NCI-H774 (cell line): ENCODE measurements at regions not wholly inside any gene's neighbourhood (a gene's known extent, or its start where the extent isn't known, plus 50 kb on each side); places are given as distances from the start of the nearest gene placed in this dataset.
A peak's percentile ranks its signal among the peaks of the same experiment; 100 is the strongest.
"Not testable (repeated sequence)": the region's sequence is repeated elsewhere in the genome, so short reads cannot be mapped to it uniquely, and the experiment has no call there.

Experiments used
- DNase-seq: peaks from one replicate; lab custom pipeline; 2025; lab: John Stamatoyannopoulos, UW

DNA sequence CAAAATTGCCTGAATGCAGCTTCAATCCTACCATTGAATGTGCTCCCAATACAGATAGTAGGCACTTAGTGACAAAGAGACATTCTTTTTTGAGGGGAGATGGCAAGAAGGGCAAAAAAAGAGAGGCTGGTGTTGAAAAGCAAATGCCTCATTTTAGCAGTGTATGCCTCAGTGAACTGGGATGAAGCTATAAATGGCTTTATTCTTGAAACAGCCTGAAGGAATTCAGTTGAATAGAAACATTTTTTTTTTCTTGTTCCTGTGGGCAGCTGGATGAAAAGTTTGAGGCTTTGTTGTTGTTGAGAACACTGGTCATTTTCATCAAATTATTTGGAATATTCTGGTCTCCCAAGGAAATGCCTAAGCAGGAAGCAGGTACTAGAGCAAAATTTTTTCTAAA, 228.9 kb downstream of the RNF144A start:
- no peak for DNase-seq

DNA sequence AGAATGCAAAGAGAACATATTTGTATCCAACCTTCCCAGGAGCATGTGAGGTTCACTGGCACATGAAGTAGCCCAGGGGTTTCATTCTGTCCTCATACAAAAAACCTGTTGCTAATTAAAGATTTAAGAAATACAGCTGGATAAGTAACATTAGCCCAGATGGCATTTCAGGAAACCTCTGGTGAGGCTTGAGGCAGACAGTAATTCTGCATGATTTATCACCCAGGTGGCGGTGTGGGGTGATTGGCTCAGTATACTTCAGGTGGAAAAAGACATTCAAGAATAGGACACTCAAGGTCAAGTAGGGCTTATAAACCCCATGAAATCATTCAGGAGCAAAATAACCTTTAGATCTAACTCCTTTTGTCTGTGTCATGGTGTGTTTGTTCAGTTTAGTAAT, 237.4 kb downstream of the RNF144A start:
- DNase-seq: no peak

DNA sequence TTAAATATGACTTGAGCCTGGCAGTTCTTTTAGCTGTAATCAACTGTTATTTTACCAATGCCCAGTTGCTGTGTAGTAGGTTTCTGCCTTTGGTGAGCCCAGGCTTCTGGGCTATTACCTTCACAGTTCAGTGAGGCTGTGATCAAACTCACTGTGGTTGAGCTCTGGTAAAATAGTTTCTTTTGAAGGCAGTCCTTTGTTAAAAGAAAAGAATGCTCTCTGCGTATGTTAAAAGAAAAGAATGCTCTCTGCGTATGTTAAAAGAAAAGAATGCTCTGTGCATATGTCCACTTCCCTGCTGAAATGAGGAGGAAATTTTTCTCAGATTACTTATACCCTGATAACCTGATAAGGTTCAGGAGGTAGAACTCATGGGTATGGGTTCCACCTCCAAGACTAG, 244.3 kb downstream of the RNF144A start:
- no peak for DNase-seq

DNA sequence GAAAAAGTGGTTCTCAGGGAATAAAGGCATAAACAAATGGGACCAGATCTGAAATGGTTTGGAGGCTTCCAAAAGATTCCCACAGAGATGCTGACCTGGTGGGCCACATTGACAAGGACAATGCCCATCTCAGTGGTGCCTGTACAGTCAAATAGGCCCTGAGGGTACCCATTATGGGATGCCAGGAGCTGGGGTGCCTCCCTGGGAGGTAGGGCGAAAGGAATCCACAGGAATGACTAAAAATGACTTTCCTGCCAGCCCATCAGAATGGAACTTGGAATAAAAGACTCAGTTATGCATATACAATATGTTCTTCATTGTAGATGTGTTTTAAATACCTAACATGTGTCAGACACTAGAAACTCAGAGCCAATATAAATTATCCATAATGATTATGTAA, 248.5 kb downstream of the RNF144A start:
- DNase-seq: no peak

DNA sequence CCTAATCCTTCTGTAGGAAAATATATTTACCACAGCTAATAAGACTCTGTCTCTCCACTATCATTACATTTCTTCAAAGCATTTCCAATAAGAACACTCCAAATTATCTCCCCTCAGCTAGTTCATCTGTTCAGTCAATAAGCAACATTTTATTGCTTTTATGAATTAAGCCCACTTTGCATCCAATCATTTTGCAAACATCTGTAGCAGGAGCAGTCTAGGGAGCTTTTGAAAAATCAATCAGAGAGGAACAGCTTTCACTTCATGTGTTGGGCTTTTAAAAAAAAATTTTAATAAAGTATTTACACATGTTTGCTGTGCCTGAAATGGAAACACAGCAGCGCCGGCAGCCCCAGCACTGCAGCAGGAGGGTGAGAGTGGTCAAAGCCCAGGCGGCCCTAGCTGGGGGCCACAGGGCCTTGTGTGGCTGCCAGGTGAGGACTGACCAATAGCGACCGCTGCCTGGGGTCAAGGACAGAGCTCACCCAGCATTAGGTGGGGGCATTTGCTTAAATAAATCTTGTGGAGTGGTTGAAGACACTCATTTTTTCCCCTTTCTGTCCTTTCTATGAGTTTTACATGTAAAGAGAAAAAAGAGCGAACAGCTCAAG, 250.7 kb downstream of the RNF144A start:
- no peak for DNase-seq

DNA sequence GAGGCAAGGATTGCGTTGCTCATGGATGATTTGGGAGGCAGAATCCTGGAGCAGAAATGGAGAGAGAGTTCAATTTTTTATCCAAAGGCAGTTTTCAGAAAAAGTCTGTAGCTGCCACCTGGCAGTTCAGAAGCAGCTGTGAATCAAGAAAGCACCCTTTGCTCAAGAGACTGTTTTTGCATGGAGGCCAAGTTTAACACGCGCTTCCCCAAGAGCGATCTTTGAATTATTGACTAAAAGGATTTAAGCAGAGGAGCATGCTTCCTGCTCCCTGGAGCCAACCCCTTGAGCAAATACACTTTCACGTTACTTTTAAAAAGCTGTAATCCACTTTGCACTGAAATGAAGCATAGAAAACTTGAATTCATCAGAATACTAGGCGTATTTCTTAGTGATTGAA, 252.4 kb downstream of the RNF144A start:
- DNase-seq: no peak

DNA sequence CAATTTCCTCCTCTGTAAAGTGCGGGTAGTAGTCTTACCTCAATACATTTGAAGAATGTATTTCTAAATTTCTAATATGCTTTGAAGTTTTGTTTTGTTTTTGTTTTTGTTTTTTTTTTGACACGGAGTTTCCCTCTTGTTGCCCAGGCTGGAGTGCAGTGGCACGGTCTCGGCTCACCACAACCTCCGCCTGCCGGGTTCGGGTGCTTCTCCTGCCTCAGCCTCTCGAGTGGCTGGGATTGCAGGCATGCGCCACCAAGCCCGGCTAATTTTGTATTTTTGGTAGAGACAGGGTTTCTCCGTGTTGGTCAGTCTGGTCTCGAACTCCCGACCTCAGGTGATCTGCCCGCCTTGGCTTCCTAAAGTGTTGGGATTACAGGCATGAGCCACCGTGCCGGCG, 261.8 kb downstream of the RNF144A start:
- not testable (repeated sequence) for DNase-seq

DNA sequence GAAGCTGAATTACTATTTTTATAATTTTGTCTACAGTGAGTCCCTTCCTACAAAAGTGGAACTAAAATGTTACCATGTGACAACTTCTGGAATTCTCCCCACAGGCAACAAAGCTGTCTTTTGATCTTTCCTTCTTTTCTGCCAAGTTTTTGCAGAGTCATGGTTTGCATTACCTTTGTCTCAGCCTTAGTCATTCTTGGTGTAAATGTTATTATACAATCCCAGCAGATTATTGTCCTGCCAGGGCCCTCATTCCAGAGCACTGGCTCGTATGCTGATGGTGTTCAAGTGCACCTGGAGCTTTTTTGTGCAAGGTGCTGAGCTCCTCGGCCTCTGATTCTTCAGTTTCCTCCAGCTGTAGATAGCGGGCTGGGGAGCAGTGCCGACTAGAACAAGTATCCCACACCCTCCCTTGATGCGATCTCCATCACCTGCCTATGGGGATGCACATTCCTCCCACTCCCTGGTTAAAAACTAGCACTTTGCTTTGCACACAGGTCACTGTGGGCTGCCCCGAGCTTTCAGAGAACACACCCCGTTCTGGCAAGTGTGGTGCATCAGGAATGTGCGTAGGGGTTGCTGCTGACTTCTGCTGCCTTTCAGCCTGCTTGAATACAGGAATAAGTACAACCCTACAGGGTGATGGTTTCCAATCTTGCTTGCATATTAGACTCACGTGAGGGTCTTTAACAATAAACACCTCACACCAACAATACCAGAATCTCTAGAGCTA, 263.6 kb downstream of the RNF144A start:
- DNase-seq: no peak

DNA sequence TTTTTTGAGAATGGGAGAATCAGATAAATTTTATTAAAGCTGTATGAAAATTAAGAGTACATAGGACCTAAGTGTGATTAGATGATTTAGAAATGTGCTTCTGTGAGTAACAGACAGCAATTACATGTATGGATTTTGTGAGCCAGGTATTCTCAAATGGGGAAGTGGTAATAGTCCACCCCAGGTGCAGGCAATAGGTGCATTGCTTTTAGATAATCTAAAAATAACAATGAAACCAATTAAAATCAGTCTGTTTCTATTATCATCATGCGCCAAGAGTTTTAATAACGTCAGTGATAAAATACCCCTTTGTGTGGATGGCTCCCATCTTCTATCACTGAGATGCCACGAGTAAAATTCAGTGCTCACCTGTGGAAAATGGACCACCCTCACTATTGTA, 265.3 kb downstream of the RNF144A start:
- no peak for DNase-seq

DNA sequence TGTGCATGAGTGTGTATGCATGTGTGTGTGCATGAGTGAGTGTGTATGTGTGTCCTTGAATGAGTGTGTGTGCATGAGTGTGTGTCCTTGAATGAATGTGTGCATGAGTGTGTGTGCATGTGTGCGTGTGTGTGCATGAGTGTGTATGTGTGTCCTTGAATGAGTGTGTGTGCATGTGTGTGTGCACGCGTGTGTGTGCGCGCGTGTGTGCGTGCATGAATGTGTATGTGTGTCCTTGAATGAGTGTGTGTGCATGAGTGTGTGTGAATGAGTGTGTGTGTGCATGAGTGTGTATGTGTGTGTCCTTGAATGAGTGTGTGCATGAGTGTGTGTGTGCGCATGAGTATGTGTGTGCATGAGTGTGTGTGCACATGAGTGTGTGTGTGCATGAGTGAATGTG, 271.9 kb downstream of the RNF144A start:
- no peak for DNase-seq

DNA sequence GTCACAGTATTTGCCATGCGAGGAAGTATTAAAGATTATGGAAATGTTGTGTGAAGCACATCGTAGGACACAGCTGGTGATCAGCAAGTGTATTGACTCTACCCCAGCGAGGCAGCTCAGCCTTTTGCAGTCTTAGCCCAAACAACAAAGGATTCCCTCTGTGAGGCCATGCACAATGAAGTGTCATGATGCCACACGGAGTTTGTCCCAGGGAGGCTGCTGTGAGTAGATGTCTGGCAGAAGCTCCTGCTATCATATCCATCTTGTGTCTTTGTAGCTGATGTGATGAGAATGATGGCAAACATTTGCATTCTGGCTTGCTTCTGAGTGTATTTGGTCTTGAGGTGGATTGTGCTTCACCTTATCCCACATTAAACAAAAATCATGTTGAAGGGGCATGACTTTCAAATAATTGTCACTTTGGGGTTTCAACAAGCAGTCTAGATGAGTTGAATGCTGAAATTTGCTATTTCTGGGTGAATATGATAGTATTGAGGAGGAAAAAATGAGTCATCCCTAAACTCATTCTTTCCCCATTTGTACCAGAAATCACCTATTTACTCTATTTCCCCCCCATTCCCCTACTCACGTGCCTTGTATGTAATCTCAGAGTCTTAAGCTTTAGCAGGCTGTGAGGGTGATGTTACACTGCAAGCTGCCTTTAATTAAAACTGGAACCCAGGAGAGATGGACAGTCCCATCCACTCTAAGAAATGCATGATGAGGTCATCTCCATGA, 273.5 kb downstream of the RNF144A start:
- DNase-seq: no peak

DNA sequence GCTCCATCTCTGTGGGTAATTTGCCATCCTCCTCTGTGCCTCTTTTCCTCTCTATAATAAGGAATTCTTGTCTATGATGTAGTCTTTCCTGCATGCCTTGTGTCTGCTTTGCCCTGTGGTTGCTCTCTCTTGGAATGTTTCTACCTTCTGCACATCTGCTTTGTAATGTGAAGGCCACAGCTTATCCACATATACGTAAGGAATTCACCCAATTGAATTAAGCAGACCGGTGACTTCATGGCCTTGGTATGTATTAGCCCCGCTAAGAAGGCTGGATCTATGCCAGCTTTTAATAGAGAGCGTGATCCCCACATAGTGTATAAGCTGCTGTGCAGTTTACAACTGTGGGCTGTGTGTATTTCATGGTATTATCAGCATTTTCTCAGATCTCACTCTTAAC, 274.7 kb downstream of the RNF144A start:
- DNase-seq: no peak

DNA sequence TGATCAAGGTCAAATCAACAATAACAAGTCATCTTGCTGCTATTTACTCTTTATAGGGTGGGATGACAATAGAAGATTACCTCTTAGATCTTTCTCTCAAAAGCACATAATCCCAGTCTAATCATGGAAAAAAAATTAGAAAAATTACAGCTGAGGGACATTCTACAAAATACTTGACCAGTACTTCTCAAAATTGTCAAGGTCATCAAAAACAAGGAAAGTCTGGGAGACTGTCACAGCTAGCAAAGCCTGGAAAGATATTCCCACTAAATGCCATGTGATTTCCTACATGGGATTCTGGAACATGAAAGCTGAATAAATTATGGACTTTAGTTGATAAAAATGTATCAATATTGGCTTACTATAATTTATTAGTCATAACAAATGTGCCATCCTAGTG, 276.2 kb downstream of the RNF144A start:
- DNase-seq: no peak

DNA sequence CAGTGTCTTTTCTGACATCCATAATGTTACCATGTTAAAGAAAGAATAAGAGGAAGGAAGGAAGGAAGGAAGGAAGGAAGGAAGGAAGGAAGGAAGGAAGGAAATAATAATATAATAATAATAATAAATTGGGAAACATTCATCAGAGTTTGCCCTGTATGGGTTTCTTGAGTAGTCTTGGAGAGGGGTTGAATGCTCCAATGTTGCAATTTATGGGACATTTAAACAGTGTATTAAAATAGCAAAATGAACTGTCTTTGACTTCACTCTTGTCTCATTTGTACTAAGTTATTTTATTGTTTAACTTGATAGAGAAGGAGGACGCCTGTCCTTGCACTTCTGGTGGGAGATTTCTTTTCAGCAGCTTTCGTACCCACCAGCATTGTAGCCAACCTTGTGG, 277.7 kb downstream of the RNF144A start:
- DNase-seq: no peak

DNA sequence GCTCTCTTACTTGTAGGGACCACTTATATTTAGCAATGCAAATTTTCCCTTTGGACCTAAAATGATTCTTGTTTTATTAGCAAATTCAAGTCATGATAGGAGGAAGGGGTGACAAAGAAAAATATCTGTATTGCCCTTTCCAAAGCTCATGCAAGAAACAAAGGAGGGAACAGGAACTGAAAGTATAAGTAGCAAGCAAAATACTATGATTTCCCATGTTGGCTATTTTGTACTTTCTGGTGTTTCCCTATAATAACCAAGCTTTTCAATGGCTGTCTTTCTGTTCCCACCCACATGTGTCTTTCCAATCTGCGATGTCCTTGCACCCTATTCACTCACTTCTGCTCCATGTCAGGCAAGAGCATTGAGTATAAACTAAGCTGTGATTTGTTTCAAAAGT, 279.7 kb downstream of the RNF144A start:
- DNase-seq: no peak

DNA sequence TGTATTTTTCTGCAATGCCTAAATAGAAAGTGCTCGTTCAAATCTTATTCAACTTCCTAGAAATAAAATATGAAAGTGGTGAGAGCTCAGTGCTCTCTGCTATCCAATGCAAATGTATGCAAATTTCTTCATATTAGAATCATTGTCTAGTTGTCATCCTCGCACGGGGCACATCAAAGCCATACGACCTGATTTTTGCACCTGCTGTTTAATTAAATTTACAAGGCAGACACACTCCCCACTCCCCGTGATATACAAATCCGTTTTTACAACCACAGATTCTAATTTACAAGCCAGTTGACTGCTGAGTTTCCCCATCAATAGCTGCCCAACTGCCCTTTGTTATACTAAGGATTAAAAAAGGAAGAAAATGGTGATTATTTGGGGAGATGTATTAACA, 284.6 kb downstream of the RNF144A start:
- no peak for DNase-seq

DNA sequence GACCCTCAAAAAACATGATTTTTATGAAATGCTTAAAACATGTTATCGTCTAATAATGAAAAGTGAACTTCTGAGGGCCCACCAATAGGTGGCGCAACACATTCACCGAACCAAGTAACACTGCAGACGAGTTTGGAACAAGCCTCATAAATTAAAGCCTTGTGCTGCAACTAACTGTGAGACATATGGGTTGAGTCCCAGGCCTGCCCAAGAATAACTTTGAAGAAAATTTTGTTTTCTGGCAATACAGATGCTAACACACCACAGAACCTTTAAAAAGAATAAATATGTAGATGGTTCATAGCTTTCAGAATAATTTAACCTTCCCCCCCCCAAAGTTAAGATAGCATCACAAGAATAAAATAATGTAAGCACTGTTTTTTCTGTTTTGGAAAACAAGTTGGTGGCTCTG, 285.9 kb downstream of the RNF144A start:
- DNase-seq: peak; percentile 52

DNA sequence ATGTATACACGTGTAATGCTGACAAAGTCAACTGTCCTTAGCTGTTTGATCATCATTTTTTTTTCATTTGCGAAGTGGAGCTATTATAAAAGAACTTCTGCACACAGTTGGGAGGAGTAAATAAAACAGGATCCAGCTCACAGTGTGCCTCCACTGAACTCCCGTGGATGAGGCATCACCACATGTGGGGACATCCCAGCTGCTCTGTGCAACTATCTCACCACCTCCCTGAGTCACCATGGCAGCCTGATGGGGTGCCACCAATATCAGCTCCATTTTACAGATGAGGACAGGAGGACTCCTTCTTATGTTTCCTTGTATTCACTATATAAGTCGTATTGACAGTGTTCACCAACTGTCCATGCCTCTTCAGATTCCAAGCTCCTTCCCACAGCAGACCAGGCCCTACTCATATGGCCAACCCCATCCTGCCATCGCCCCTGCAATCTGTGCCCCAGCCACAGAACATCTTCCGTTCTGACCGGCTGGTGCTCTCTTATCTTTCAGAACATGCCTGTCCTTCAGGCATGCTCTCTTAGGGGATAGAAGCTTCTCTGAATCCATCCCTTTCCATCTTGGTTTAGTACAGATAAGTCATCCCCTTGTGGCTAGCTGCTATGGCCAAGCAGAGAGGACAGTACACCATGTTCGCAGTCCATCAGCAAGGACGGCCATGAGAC, 288.1 kb downstream of the RNF144A start:
- no peak for DNase-seq

DNA sequence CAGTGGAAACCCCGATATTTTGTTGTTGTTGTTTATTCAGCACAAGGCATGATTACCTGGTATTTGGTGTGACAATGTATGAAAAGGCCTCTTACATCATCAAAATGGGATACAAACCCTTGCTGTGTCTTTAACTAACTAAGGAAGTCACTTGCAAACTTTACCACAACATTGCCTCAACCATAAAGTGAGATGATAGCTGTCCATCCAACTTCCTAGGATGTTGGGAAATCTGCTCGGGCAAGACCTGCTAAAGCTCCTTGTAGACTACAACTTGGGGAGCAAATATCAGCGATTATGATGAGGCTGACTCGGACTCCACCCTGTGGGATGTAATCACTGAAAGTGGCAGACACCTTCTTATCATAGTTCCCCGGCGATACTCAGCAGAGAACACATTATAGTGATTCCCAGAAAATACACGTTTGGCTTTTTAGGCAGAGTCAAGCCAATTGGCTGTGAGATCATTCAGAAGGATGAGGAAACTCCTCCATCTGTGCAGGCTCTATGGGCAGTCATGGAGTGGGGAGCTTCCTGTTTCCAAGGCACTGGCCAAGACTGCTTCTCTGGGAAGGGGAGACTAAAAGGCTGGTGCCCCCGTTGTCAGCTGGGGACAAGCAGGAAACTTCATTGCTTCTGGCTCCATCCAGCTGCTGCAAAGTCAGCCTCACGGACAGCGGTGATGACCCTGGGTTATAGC, 289.0 kb downstream of the RNF144A start:
- no peak for DNase-seq

DNA sequence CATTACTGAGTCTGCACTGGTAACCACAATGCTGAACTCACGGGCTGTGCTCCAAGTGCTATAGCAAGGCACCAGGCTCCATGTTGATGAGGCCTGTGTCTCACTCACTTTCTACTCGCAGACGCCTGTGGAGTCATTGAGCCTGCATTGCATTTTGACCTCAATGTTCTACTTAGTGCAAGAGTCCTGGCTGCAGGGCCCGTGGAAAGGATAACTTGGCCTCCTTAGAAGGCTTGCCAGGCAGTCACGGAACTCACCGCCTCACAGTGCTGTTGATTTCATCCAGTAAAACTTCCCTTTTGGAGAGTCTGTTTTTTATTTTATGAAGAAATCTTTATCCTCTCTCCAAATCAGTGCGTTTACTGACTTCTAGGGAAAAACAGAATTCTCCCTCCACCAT, 290.4 kb downstream of the RNF144A start:
- no peak for DNase-seq

DNA sequence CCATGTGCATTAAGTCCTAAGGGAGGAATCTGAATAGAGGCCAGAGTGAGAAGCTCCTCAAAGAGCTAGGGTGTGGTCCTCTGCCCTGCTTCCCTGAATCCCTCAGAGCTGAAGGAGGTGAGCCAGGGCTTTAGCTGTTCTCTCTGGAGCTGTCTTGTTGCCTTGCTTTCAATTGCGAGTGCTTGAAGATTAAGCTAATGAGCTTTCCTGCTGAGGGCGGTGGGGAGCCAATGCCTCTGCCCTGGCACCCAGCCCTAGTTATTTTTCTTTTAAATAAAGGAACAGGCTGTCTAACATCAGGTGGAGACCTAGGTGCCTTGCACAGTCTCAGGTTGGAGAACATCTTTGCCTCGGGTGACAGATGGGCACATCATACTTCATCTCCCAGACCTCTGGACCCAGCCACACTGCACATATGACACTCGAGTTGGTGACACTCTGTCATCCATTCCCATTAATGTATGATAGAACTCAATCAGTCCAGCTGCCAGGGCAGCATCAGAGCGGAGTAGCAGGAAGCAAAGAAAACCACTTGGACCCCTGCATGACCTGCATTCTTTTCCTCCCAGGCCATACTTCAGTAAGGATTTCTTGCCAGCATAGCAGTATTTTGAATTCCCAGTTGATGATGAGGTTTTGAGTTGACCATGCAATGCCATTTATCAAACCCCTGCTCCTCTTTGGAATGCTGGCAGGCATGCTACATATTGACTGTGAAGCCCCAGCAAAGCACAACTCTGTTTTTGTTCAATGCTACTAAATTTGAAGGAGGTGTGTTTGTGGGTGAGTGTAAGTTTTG, 292.7 kb downstream of the RNF144A start:
- no peak for DNase-seq
